ENCODE measurements at regions not wholly inside any gene's neighbourhood (a gene's known extent, or its start where the extent isn't known, plus 50 kb on each side); places are given as distances from the start of the nearest gene placed in this dataset.

- TF ChIP-seq, protein P1, sequence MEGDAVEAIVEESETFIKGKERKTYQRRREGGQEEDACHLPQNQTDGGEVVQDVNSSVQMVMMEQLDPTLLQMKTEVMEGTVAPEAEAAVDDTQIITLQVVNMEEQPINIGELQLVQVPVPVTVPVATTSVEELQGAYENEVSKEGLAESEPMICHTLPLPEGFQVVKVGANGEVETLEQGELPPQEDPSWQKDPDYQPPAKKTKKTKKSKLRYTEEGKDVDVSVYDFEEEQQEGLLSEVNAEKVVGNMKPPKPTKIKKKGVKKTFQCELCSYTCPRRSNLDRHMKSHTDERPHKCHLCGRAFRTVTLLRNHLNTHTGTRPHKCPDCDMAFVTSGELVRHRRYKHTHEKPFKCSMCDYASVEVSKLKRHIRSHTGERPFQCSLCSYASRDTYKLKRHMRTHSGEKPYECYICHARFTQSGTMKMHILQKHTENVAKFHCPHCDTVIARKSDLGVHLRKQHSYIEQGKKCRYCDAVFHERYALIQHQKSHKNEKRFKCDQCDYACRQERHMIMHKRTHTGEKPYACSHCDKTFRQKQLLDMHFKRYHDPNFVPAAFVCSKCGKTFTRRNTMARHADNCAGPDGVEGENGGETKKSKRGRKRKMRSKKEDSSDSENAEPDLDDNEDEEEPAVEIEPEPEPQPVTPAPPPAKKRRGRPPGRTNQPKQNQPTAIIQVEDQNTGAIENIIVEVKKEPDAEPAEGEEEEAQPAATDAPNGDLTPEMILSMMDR (IDR thresholded peaks at IDR 0.05): no peak
- no peak for TF ChIP-seq POLR2AphosphoS5 (IDR thresholded peaks at IDR 0.05; ENCODE audit: low read depth, low read length)
- TF ChIP-seq, protein P2, sequence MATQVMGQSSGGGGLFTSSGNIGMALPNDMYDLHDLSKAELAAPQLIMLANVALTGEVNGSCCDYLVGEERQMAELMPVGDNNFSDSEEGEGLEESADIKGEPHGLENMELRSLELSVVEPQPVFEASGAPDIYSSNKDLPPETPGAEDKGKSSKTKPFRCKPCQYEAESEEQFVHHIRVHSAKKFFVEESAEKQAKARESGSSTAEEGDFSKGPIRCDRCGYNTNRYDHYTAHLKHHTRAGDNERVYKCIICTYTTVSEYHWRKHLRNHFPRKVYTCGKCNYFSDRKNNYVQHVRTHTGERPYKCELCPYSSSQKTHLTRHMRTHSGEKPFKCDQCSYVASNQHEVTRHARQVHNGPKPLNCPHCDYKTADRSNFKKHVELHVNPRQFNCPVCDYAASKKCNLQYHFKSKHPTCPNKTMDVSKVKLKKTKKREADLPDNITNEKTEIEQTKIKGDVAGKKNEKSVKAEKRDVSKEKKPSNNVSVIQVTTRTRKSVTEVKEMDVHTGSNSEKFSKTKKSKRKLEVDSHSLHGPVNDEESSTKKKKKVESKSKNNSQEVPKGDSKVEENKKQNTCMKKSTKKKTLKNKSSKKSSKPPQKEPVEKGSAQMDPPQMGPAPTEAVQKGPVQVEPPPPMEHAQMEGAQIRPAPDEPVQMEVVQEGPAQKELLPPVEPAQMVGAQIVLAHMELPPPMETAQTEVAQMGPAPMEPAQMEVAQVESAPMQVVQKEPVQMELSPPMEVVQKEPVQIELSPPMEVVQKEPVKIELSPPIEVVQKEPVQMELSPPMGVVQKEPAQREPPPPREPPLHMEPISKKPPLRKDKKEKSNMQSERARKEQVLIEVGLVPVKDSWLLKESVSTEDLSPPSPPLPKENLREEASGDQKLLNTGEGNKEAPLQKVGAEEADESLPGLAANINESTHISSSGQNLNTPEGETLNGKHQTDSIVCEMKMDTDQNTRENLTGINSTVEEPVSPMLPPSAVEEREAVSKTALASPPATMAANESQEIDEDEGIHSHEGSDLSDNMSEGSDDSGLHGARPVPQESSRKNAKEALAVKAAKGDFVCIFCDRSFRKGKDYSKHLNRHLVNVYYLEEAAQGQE (IDR thresholded peaks at IDR 0.05; ENCODE audit: insufficient read depth in 1 of 2, low read depth in 2 of 2, low read length in 1 of 2): no peak
- TF ChIP-seq SIN3A (IDR thresholded peaks at IDR 0.05; ENCODE audit: borderline replicate concordance, insufficient read depth, low read depth, low read length): no peak
These were observed 220.8 kb upstream of the NRIP1 start for GRCh38 chr21:15285556-15285955.

Measured in Panc1 (cell line).